Posterior cingulate gyrus (tissue), 11 donors: ENCODE measurements at regions not wholly inside any gene's neighbourhood (a gene's known extent, or its start where the extent isn't known, plus 50 kb on each side); places are given as distances from the start of the nearest gene placed in this dataset.
"Not testable (repeated sequence)": the region's sequence is repeated elsewhere in the genome, so short reads cannot be mapped to it uniquely, and the experiment has no call there.

ENCODE experiments used
- DNase-seq, 10 donors: peaks; one replicate each; pipeline versions ENCODE4 v3.0.0 to v3.0.0-alpha.2; 2020 to 2021; ENCODE audit warnings: mixed read lengths in 3 of 10
- intact Hi-C: fragments of 100-400 bp; cut with DNase I; formaldehyde crosslinking; loops from one replicate; pipeline ENCODE4 v1.15.1; 2023

- no peak for DNase-seq
- intact Hi-C loops = no loop called here
Measured at GRCh38 chr13:69283837-69284236, 823.8 kb upstream of the ATXN8OS start.

- no peak for DNase-seq
- intact Hi-C loops = no loop called here
Measured at GRCh38 chr13:69283301-69283700, 824.3 kb upstream of the ATXN8OS start.

- DNase-seq = no peak
- intact Hi-C loops = no loop called here
Measured at GRCh38 chr13:69280399-69280798, 827.2 kb upstream of the ATXN8OS start.

- intact Hi-C loops = no loop called here
- no peak for DNase-seq
Measured at GRCh38 chr13:69279213-69279612, 828.4 kb upstream of the ATXN8OS start.

- intact Hi-C loops = no loop called here
- DNase-seq = no peak
Measured at GRCh38 chr13:69274231-69274630, 833.4 kb upstream of the ATXN8OS start.

- intact Hi-C loops = no loop called here
- no peak for DNase-seq
Measured at GRCh38 chr13:69264362-69265334, 843.0 kb upstream of the ATXN8OS start.

- intact Hi-C loops = no loop called here
- no peak for DNase-seq
Measured at GRCh38 chr13:69243366-69243765, 864.3 kb upstream of the ATXN8OS start.

- intact Hi-C loops = no loop called here
- no peak for DNase-seq
Measured at GRCh38 chr13:69234171-69234570, 873.5 kb upstream of the ATXN8OS start.

GRCh38 chr13:69226427-69226826 is 881.2 kb upstream of the ATXN8OS start:
- no peak for DNase-seq
- intact Hi-C loops = no loop called here

GRCh38 chr13:69221633-69222498 is 885.8 kb upstream of the ATXN8OS start:
- peak in 2 of 10 donors; percentile 55 to 67 for DNase-seq
- intact Hi-C loops = not testable (repeated sequence)

GRCh38 chr13:69213396-69213795 is 894.2 kb upstream of the ATXN8OS start:
- no peak for DNase-seq
- intact Hi-C loops = no loop called here

GRCh38 chr13:69204620-69205019 is 903.0 kb upstream of the ATXN8OS start:
- intact Hi-C loops = no loop called here
- no peak for DNase-seq

- DNase-seq = no peak
- intact Hi-C loops = no loop called here
Measured at GRCh38 chr13:69202996-69203395, 904.6 kb upstream of the ATXN8OS start.

- intact Hi-C loops = no loop called here
- DNase-seq = no peak
Measured at GRCh38 chr13:69199664-69200063, 908.0 kb upstream of the ATXN8OS start.

- DNase-seq = no peak
- intact Hi-C loops = no loop called here
Measured at GRCh38 chr13:69198706-69199105, 908.9 kb upstream of the ATXN8OS start.

GRCh38 chr13:69194130-69194529 is 913.5 kb upstream of the ATXN8OS start:
- DNase-seq = no peak
- intact Hi-C loops = no loop called here

- no peak for DNase-seq
- intact Hi-C loops = no loop called here
Measured at GRCh38 chr13:69180034-69180433, 927.6 kb upstream of the ATXN8OS start.

- intact Hi-C loops = no loop called here
Measured at GRCh38 chr13:69178000-69178399, 929.6 kb upstream of the ATXN8OS start.

GRCh38 chr13:69168436-69168835 is 939.2 kb upstream of the ATXN8OS start:
- intact Hi-C loops = no loop called here
- no peak for DNase-seq

More at GRCh38 chr13:69178000-69178399, 929.6 kb upstream of the ATXN8OS start:
- DNase-seq = no peak

GRCh38 chr13:69155136-69155535 is 952.5 kb upstream of the ATXN8OS start:
- intact Hi-C loops = no loop called here

GRCh38 chr13:69142101-69142500 is 965.5 kb upstream of the ATXN8OS start:
- DNase-seq = no peak
- intact Hi-C loops = no loop called here

More at GRCh38 chr13:69155136-69155535, 952.5 kb upstream of the ATXN8OS start:
- no peak for DNase-seq
